Urothelium cell line (cell line): ENCODE measurements at regions not wholly inside any gene's neighbourhood (a gene's known extent, or its start where the extent isn't known, plus 50 kb on each side); places are given as distances from the start of the nearest gene placed in this dataset.
"Not testable (repeated sequence)": the region's sequence is repeated elsewhere in the genome, so short reads cannot be mapped to it uniquely, and the experiment has no call there.

Experiments used
- DNase-seq: peaks from one replicate; pipeline ENCODE4 v3.0.0; 2011; ENCODE audit warnings: low spot score, mixed read lengths
- FAIRE-seq: peaks from 2 replicates; lab custom pipeline; 2011; peaks lifted over from hg19 to GRCh38; lab: Jason Lieb, UNC

GRCh38 chr18:1618364-1618763, 713.7 kb downstream of the ADCYAP1 start:
- DNase-seq: no peak

DNA sequence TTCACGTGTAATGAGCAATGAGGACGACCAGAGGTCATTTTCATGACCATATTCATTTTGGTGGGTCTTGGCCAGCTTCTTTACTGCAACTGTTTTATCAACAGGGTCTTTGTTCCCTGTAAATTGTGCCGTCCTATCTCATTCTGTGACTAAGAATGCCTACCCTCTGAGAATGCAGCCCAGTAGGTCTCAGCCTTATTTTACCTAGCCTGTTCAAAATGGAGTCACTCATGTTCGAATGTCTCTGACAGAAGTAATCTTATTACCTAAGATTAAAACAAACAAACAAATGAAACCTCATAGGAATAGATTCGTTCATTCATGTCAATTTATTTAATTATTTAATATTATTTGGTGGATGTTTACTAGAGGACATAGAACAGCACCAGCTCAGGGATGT, 714.8 kb downstream of the ADCYAP1 start:
- DNase-seq (no peak), FAIRE-seq (no peak)

More at GRCh38 chr18:1618364-1618763, 713.7 kb downstream of the ADCYAP1 start:
- FAIRE-seq: peak; percentile 93

DNA sequence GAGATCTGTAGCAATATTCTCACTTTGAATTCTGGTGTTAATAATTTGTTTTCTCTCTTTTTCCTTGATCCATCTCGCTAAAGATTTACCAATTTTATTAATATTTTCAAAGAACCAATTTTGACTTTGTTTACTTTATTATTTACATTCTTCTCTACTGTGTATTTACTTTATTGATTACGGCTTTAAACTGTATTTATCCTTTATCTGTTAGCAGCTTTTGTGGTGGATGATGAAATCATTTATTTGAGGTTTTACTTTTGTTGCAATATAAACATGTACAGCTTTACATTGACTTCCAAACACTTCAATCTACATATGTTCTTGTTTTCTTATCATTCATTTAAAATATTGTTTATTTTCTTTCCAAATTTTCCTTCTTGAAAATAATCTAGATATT, 719.9 kb downstream of the ADCYAP1 start:
- DNase-seq (no peak), FAIRE-seq (no peak)

DNA sequence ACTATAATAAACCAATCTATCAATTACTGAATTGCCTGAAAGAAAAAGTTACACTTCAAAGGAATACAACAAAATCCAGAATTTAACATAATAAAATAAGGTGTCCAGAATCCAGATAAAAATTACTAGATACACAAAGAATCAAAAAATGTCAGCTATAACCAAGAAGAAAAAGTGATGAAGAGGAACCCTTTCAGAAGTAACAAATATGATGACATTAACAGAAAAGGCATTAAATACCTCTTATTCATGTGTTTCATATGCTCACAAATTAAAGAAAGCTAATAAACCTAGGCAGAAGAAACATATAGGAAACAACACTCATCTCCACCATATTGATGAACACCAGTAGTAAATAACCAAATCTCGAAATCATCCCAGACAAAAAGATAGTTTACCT, 722.8 kb downstream of the ADCYAP1 start:
- no peak for DNase-seq
- peak; percentile 42 for FAIRE-seq

DNA sequence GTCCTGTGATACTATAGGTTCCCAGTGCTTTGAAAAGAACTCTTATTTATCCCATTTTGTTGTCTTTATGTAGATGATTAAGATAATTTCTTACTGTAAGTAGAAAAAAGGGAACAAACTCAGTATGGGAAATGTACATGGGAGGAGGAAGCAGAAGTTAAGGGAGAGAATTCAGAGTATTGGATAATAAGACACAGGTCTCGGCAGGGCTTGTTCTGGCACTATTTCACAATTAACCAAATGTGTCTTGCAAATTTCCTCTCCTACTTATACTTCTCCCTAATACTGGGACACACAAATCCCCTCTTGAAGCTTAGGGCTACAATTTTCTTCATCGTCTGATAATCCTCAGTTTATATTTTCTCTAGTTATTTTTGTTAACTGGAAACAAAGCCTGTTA, 744.0 kb downstream of the ADCYAP1 start:
- FAIRE-seq (no peak), DNase-seq (no peak)

GRCh38 chr18:1652018-1652417, 747.3 kb downstream of the ADCYAP1 start:
- peak; percentile 72 for FAIRE-seq
- no peak for DNase-seq

GRCh38 chr18:1653873-1654272, 749.2 kb downstream of the ADCYAP1 start:
- peak; percentile 27 for FAIRE-seq
- DNase-seq: no peak

GRCh38 chr18:1657876-1658275, 753.2 kb downstream of the ADCYAP1 start:
- FAIRE-seq: peak; percentile 48
- DNase-seq: no peak

DNA sequence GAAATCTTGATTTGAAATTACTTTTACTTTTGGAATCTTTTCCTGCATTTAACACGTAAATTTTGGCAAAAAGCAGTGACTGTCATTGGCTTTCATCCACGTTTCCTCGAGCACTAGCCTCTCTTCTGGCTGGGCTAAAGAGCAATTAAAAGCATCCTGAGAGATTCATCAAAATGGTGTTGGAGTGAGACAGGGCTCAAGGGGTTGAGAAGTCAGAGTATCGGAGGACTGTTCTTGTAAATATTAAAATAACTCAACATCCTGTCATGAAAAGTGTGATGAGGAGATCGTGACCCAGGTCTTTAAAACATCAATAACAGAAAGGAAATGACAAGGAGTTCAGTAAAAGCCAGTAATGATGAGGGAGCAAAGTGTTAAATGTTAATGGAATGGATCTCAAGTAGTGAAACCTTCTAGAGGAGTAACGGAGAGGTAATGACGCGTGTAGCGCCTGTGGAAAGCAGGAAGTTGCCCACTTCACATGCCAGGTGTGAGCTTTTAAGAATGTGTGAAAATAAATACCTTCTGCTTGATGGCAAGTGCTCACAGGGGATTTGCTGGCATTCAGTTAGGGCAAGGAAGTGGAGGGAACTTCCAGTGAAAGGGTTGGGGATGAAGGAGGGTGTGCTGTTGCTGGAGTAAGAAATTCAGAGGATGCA, 754.4 kb downstream of the ADCYAP1 start:
- DNase-seq: no peak
- peak; percentile 65 for FAIRE-seq

DNA sequence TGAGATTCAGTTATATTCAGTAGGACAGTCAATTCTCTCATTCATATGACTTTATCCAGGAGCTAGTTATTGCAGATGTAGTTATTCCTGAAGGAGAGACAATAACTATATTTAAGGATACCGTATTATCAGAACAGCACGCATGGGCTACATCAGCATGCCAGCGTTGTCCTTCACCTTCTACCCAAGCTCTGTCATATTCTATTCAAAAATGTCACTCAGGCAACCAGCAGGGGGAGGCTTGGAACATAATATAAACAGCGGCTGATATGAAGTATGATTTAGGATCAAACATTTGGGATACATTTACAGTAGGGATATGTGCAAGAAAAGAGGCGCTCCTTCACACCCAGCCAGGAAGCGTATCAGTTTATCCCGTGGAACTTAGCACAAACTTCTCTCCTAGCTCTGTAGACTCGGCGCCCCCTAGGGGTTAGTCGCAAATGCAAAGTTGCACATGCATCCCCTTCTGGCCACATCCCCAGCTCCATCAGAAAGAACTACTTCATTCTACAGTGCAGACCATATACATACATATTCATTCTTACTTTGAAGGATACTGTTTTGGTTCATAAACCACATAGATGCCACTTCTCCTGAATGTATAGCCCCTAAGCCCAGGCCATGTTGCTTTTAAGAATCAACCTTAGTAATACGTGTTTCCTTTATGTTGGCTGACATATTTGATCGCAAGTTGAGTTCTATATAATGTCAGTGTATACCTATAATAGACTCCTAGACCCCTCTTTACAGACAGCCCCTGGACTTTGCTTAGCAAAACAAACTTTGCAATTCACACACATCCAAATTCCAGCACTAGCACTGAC, 759.4 kb downstream of the ADCYAP1 start:
- DNase-seq (peak; percentile 81), FAIRE-seq (peak; percentile 98)

GRCh38 chr18:1665079-1665478, 760.4 kb downstream of the ADCYAP1 start:
- DNase-seq (no peak), FAIRE-seq (peak; percentile 81)

GRCh38 chr18:1668279-1668678, 763.6 kb downstream of the ADCYAP1 start:
- no peak for DNase-seq
- FAIRE-seq: peak; percentile 91

- DNase-seq, FAIRE-seq: not testable (repeated sequence)
Measured at GRCh38 chr18:1671710-1672109, 767.0 kb downstream of the ADCYAP1 start.

GRCh38 chr18:1676387-1676786, 771.7 kb downstream of the ADCYAP1 start:
- peak; percentile 56 for FAIRE-seq

GRCh38 chr18:1680108-1680507, 775.4 kb downstream of the ADCYAP1 start:
- no peak for FAIRE-seq
- no peak for DNase-seq

More at GRCh38 chr18:1676387-1676786, 771.7 kb downstream of the ADCYAP1 start:
- no peak for DNase-seq

DNA sequence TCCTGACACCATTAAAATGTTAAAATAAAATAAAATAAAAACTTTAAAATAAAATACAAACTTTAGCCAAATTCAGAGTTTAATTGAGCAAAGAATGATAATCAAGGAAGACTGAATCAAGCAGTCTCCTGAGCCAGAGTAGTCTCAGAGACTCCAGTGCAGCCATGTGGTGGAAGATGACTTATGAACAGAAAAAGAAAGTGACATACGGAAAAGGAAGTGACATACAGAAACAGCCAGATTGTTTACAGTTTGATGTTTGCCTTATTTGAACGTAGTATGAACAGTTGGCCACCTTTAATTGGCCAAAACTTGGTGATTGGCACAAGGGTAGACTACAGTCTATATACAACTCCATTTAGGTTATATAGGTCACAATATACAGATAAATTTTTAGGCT, 787.2 kb downstream of the ADCYAP1 start:
- no peak for FAIRE-seq
- DNase-seq: no peak

- DNase-seq: peak; percentile 57
- peak; percentile 88 for FAIRE-seq
Measured at GRCh38 chr18:1708006-1708405, 803.3 kb downstream of the ADCYAP1 start.

- FAIRE-seq: peak; percentile 9
- no peak for DNase-seq
Measured at GRCh38 chr18:1710114-1710513, 805.4 kb downstream of the ADCYAP1 start.

GRCh38 chr18:1732143-1732542, 827.5 kb downstream of the ADCYAP1 start:
- FAIRE-seq (peak; percentile 67), DNase-seq (no peak)

DNA sequence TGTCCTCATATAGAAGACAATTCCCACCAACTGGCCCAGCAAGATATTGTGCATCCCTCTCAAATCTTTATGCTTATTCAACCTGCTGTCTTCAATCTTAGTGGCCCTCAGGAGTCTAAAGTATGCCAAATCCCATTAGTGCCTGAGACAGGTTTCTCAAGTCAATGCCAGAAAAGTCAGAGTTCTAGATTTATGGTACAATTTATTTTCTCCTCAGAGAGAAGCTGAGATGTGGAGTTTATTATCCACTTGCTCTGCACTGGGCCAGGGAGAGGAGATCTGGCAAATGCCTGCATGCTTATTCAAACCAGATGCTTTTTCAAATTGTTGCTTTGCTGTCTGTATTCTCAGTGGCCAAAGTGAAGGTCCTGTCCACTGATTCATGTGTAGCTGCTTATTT, 825.2 kb downstream of the METTL4 start:
- FAIRE-seq: peak; percentile 69
- DNase-seq: no peak

GRCh38 chr18:1751249-1751648, 820.1 kb downstream of the METTL4 start:
- FAIRE-seq (no peak), DNase-seq (no peak)

DNA sequence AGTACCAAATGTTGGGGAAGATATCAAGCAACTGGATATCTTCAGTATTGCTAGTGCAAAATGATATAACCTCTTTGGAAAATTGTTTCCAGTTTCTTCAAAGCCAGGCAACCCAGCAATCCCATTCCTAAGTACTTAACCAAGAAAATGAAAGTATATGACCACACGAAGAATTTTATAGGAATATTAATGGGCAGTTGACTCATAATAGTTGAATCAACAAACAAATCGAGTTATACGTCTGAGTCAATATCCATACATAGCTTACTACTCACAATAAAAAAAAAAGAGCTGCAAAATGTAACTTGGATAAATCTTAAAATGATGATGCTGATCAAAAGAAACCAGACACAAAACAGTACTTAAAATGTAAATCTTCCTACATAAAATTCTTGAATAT, 810.4 kb downstream of the METTL4 start:
- FAIRE-seq: no peak

More for the DNA sequence above, 810.4 kb downstream of the METTL4 start:
- no peak for DNase-seq
